Transverse colon (tissue), 4 donors: ENCODE measurements at regions not wholly inside any gene's neighbourhood (a gene's known extent, or its start where the extent isn't known, plus 50 kb on each side); places are given as distances from the start of the nearest gene placed in this dataset.

ENCODE experiments used
- DNase-seq: peaks from one replicate; pipeline ENCODE4 v3.0.0-alpha.2; 2019
- H3K27ac ChIP-seq, 4 donors: fragments of 200-600 bp; sonication (generic); 2 replicates each; pipeline ENCODE4 v1.5.1; 2016 to 2018; ENCODE audit warnings: inconsistent platforms in 4 of 4
- H3K27me3 ChIP-seq: fragments of 200-600 bp; sonication (generic); 2 replicates; pipeline ENCODE4 v1.5.1; 2017; ENCODE audit warnings: inconsistent platforms
- H3K36me3 ChIP-seq, 4 donors: fragments of 200-600 bp; sonication (generic); 2 replicates each; pipeline ENCODE4 v1.5.1; 2017 to 2019; ENCODE audit warnings: inconsistent platforms in 4 of 4
- H3K4me1 ChIP-seq, 4 donors: fragments of 200-600 bp; sonication (generic); 2 replicates each; pipeline ENCODE4 v1.5.1; 2017 to 2020; ENCODE audit warnings: inconsistent platforms in 4 of 4
- H3K4me3 ChIP-seq, 4 donors: fragments of 200-600 bp; sonication (generic); 1 replicate in 1 of 4; 2 replicates in 3 of 4; pipeline versions ENCODE4 v1.5.1 to v1.6.1; 2017 to 2019; ENCODE audit warnings: inconsistent platforms in 4 of 4
- H3K9me3 ChIP-seq, 2 donors: fragments of 200-600 bp; sonication (generic); 2 replicates each; pipeline ENCODE4 v1.5.1; 2017 to 2019; ENCODE audit warnings: inconsistent platforms in 2 of 2
- EP300 ChIP-seq: sonication (generic); formaldehyde crosslinking; IDR thresholded peaks from one replicate; pipeline ENCODE4 v1.6.1; 2017; ENCODE audit warnings: antibody characterized with exemption, low read depth
- POLR2A ChIP-seq: fragments of 450-650 bp; IDR thresholded peaks from one replicate; pipeline ENCODE4 v1.6.1; 2016; ENCODE audit warnings: antibody characterized with exemption, mild to moderate bottlenecking, moderate library complexity
- POLR2AphosphoS5 ChIP-seq, 3 donors: sonication (generic); formaldehyde crosslinking; IDR thresholded peaks; one replicate each; pipeline ENCODE4 v1.6.1; 2016; ENCODE audit warnings: antibody characterized with exemption in 3 of 3
- WGBS, 2 donors: methylation state at CpG; one replicate each; pipeline ENCODE4 v1.1.5; 2018; ENCODE audit warnings: low coverage in 1 of 2; 5-methylcytosine and 5-hydroxymethylcytosine counted together
- in situ Hi-C, 4 donors: fragments of 200-750 bp; cut with MboI; loops; one replicate each; pipeline versions ENCODE4 v1.15.0 to v1.15.1; 2017; ENCODE audit warnings: low sequenced_read_pairs in 3 of 4, low pct_ligation_motif_present in 1 of 4, low pct_unique_long_range_greater_than_20kb in 1 of 4
- intact Hi-C: fragments of 100-400 bp; cut with DNase I; formaldehyde crosslinking; loops from one replicate; pipeline ENCODE4 v1.15.1; 2023; ENCODE audit warnings: low total_unique reads
- TF ChIP-seq, protein P1 (sequence below), 5 experiments: fragments of 200-600 bp in 3 of 5; fragments of 450-650 bp in 2 of 5; sonication (generic) in 3 of 5; IDR thresholded peaks; 1 replicate in 2 of 5; 2 replicates in 3 of 5; pipeline ENCODE4 v1.5.1; 2016 to 2017; ENCODE audit warnings: antibody characterized with exemption in 5 of 5, inconsistent platforms in 3 of 5, mild to moderate bottlenecking in 2 of 5, moderate library complexity in 1 of 5

GRCh38 chr4:24108567-24108966 is 218.7 kb upstream of the PPARGC1A start:
- intact Hi-C loops = no loop called here
- TF ChIP-seq POLR2AphosphoS5 (IDR thresholded peaks at IDR 0.05) = no peak
- TF ChIP-seq POLR2A = no peak
- no peak for TF ChIP-seq EP300
- TF ChIP-seq, protein P1, sequence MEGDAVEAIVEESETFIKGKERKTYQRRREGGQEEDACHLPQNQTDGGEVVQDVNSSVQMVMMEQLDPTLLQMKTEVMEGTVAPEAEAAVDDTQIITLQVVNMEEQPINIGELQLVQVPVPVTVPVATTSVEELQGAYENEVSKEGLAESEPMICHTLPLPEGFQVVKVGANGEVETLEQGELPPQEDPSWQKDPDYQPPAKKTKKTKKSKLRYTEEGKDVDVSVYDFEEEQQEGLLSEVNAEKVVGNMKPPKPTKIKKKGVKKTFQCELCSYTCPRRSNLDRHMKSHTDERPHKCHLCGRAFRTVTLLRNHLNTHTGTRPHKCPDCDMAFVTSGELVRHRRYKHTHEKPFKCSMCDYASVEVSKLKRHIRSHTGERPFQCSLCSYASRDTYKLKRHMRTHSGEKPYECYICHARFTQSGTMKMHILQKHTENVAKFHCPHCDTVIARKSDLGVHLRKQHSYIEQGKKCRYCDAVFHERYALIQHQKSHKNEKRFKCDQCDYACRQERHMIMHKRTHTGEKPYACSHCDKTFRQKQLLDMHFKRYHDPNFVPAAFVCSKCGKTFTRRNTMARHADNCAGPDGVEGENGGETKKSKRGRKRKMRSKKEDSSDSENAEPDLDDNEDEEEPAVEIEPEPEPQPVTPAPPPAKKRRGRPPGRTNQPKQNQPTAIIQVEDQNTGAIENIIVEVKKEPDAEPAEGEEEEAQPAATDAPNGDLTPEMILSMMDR (IDR thresholded peaks at IDR 0.05) = no peak
- H3K36me3 ChIP-seq = no peaks in the 10 kb centered on the region
- WGBS, 2 donors = 80 to 97% methylated on average over 1 to 2 of the region's 2 CpGs
- H3K4me1 ChIP-seq = peaks cover 0 to 20% (median 7%) of the 10 kb centered on the region in 4 donors
- no peak overlapping the region for H3K4me3 ChIP-seq
- no peak overlapping the region for H3K27ac ChIP-seq
- H3K9me3 ChIP-seq = no peaks in the 10 kb centered on the region
- no peaks in the 10 kb centered on the region for H3K27me3 ChIP-seq
- in situ Hi-C loops = no loop called here
- DNase-seq = no peak

DNA sequence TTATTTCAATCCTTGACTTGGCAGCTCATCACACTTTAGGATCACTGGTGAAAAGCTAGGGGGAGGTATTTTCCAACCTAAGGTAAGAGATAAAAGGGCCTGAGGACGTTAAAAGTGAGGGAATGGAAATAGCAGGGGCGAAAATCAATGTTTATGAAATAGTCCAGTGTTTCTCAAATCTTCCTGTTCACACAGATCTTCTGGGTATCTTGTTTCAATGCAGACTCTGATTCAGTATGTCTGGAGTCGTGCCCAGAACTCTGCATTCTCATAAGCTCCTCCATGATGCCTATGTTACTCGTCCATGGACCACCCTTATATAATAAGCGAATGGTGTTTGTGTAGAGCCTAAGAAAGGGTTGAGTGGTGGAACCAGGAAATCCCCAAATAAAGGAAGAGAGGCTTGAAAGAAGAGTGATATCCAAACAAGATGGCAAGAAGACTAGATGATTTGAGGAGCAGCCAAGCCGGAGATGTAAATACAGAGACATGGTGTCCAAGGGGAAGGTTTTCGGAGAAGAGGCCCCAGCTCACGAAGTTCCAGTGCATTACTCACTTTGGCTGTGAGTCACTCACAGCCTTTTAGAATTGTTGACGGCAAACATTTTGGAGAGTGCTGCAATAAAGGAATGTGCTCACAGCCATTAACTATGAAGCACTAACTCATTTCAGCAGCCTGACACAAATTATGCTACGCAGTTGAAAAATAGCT is 215.6 kb upstream of the PPARGC1A start:
- TF ChIP-seq POLR2A (no peak), EP300 (no peak), POLR2AphosphoS5 (IDR thresholded peaks at IDR 0.05) (no peak)
- TF ChIP-seq, protein P1 (IDR thresholded peaks at IDR 0.05) = no peak

GRCh38 chr4:24104158-24104565 is 214.3 kb upstream of the PPARGC1A start:
- Histone ChIP-seq H3K9me3 (no peaks in the 10 kb centered on the region), H3K27ac (peak overlapping the region in 1 of 4 donors; percentile 49), H3K27me3 (no peaks in the 10 kb centered on the region), H3K36me3 (no peaks in the 10 kb centered on the region), H3K4me3 (no peak overlapping the region), H3K4me1 (peaks cover 0 to 24% (median 7%) of the 10 kb centered on the region in 4 donors)
- in situ Hi-C loops = no loop called here
- intact Hi-C loops = no loop called here
- DNase-seq = no peak
- 50 to 57% methylated on average over 6 of the region's 6 CpGs for WGBS, 2 donors
- TF ChIP-seq POLR2AphosphoS5 (IDR thresholded peaks at IDR 0.05) (no peak), EP300 (no peak)
- TF ChIP-seq, protein P1 (IDR thresholded peaks at IDR 0.05) = no peak

More for the DNA sequence above, 215.6 kb upstream of the PPARGC1A start:
- in situ Hi-C loops (no loop called here), intact Hi-C loops (no loop called here)
- Histone ChIP-seq H3K4me1 (peaks cover 0 to 24% (median 7%) of the 10 kb centered on the region in 4 donors), H3K9me3 (no peaks in the 10 kb centered on the region), H3K27ac (peak overlapping the region; percentile 19 to 56 (median 27)), H3K4me3 (no peak overlapping the region), H3K36me3 (no peaks in the 10 kb centered on the region), H3K27me3 (no peaks in the 10 kb centered on the region)
- 70 to 75% methylated on average over 9 to 10 of the region's 10 CpGs for WGBS, 2 donors
- DNase-seq = no peak

- Histone ChIP-seq H3K9me3 (no peaks in the 10 kb centered on the region), H3K4me3 (no peak overlapping the region), H3K27me3 (no peaks in the 10 kb centered on the region), H3K27ac (no peak overlapping the region), H3K4me1 (peaks cover 0 to 24% (median 7%) of the 10 kb centered on the region in 4 donors), H3K36me3 (no peaks in the 10 kb centered on the region)
- DNase-seq = no peak
- WGBS, 2 donors = 36 to 44% methylated on average over 9 to 15 of the region's 15 CpGs
- TF ChIP-seq POLR2AphosphoS5 (IDR thresholded peaks at IDR 0.05) (no peak), EP300 (no peak), POLR2A (no peak)
- TF ChIP-seq, protein P1 (IDR thresholded peaks at IDR 0.05) = no peak
- intact Hi-C loops (no loop called here), in situ Hi-C loops (no loop called here)
These were observed 213.7 kb upstream of the PPARGC1A start for GRCh38 chr4:24103434-24104157.
